Kidney capillary endothelial cell (primary cell): ENCODE measurements at regions not wholly inside any gene's neighbourhood (a gene's known extent, or its start where the extent isn't known, plus 50 kb on each side); places are given as distances from the start of the nearest gene placed in this dataset.
"Not testable (repeated sequence)": the region's sequence is repeated elsewhere in the genome, so short reads cannot be mapped to it uniquely, and the experiment has no call there.

ENCODE experiments used
- DNase-seq: peaks from one replicate; pipeline ENCODE4 v3.0.0-alpha.2; 2018; ENCODE audit warnings: low spot score

DNA sequence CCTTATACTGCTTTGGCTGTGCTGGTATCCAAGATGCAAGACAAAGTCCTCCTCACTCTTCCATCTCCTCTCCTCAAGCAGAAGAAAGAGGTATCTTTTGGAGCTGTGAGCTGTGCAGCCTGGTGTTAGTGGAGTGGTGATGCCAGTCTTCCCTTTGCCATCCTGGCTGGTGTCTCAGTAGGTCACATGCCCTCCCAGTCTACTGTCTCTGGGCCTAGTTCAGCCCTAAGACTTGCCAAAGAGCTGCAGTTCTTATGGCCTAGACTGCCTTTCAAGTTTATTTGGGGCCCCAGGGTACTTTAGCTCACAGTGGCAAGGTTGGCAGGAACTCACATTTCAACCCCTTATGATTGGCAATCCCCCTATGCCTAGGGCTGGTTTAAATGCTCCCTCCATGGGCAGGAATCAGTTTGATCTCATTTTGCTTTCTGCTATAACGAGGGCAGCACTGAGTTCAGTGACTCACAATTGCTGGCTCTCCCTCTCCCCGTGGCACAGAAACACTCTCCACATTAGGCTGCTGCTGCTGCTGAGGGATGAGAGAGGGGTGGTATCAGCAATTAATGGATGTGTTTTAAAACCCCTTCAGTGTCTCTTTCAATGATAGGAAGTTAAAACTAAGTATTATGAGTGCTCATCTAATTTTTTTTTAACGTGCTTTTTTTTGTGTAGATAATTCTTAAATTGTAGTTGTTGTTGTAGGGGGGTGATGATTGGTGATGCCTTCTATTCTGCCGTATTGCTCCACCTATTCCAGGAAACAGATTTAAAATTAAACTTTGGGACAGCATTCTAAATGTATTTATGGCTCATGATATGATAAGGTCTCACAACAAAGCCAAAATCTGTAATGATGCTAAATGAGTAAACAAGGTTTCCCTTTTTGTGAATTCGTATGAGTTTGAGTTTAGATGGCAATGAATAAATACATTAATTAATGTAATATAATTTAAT is 1295.0 kb downstream of the JRKL start:
- no peak for DNase-seq

DNA sequence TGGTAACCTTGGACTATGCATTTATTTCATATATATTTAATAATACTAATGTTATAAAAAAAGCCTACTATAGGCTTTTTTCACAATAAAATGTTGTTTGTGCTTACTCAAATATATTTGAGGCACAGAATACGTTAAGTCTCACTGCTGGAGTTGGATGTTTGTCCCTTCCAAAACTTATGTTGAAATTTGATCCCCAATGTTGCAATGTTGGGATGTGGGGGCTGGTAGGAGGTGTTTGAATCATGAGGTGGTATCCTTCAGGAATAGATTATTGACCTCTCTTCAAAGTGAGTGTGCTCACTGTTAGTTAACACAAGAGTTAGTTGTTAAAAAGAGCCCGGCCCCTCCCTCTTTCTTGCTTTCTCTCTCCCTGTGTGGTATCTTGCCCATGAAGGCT is 1295.9 kb downstream of the JRKL start:
- no peak for DNase-seq

GRCh38 chr11:97687111-97687510 is 1297.3 kb downstream of the JRKL start:
- DNase-seq = no peak

DNA sequence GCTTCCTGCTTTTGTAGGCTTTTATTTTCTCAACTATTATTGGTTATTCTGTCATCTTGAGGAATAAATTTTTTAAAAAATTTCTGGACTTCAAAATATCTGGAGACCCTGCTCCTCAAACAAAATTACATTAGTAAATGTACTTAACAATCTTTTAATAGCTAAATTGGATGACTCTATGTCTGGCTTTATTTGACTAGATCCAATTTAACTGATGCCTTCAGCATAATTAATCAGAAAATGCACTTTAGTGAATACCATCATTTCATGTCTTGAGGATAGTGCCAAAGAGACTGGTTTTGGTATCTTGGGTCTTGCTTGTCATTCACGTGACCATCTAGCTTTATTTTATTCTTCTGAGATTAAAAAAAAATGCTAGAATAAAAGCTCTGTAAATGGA is 1301.2 kb downstream of the JRKL start:
- DNase-seq = no peak

DNA sequence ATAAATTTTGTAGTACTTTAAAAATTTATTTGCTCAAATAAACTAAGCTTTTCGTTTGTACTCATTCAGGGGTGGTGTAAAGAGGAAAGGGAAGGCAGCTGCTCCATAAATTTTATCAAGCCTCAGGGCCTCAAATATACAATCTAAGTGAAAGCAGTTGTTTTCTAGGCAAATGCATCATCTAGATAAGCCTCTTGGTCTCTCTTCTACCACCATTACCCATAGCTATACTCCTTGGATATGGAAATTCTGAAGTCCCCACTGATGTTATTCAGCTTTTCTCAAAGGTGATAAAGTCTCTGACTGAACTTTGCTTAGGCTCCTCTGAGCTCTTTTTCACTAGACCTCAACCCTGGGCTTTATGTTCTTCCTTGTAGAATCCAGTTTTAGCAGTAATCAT is 1313.1 kb downstream of the JRKL start:
- DNase-seq = no peak

- no peak for DNase-seq
Observed at GRCh38 chr11:97703851-97704250, 1314.0 kb downstream of the JRKL start.

DNA sequence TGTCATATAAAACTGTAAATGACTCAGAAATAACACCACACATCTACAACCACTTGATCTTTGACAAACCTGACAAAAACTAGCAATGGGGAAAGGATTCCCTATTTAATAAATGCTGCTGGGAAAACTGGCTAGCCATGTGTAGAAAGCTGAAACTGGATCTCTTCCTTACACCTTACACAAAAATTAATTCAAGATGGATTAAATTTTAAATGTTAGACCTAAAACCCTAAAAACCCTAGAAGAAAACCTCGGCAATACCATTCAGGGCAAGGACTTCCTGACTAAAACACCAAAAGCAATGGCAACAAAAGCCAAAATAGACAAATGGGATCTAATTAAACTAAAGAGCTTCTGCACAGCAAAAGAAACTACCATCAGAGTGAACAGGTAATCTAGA is 1315.3 kb upstream of the CNTN5 start:
- not testable (repeated sequence) for DNase-seq

DNA sequence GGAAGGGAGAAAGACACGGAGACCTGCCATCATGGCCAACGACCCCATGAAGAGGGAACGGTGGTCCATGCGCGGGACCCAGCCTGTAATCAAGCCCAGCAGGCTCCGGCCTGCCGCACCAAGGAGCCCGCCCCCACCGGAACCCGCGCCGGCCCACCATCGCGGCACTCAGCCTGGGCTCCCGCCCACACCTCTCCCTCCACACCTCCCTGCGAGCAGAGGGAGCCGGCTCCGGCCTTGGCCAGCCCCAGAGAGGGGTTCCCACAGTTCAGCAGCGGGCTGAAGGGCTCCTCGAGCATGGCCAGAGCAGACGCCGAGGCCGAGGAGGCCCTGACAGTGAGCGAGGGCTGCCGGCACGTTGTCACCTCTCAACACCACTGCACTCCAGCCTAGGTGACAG is 1302.8 kb upstream of the CNTN5 start:
- DNase-seq = no peak

GRCh38 chr11:97722065-97722464 is 1298.7 kb upstream of the CNTN5 start:
- DNase-seq = no peak

DNA sequence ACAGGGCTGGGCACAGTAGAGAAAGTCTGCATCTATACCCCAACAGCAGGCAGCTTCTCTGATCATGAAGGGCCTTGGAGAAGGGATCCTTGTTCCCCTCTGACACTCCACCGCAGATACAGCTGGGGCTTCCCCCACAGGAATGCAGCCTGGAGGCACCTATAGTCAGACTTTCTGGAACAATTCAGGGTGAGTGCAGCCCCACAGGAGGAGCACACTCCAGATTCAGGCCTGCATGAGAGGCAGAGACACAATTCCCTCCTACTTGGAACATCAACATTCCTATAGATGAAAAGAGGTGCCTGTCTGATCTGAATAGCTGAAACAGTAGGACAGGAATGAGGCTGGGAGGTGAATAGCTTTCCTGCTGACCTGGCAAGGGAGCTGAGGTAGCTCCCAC is 1298.0 kb upstream of the CNTN5 start:
- no peak for DNase-seq

- DNase-seq = no peak
Observed at GRCh38 chr11:97729546-97730272, 1291.0 kb upstream of the CNTN5 start.

DNA sequence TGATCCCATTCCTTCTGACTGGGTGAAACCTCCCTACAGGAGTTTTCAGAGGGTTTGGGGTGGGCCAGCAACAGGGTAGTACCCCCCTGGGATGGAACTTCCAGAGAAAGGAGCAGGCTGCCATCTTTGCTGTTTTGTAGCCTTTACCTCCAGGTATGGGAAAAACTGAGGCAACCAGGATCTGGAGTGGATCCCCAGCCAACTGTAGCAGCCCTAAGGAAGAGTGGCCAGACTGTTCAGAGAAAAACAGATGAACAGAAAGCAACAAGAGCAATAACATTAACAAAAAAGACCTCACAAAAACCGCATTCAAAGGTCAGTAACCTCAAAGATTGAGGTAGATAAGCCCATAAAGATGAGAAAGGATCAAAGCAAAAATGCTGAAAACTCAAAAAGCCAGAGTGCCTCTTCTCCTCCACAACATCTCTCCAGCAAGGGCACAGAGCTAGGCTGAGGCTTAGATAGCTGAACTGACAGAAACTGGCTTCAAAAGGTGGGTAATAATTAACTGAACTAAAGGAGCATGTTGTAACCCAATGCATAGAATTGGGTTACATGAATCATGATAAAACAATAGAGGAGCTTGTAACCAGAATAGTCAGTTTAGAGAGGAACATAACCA is 1288.6 kb upstream of the CNTN5 start:
- no peak for DNase-seq

- no peak for DNase-seq
Observed at GRCh38 chr11:97738751-97739150, 1282.0 kb upstream of the CNTN5 start.

DNA sequence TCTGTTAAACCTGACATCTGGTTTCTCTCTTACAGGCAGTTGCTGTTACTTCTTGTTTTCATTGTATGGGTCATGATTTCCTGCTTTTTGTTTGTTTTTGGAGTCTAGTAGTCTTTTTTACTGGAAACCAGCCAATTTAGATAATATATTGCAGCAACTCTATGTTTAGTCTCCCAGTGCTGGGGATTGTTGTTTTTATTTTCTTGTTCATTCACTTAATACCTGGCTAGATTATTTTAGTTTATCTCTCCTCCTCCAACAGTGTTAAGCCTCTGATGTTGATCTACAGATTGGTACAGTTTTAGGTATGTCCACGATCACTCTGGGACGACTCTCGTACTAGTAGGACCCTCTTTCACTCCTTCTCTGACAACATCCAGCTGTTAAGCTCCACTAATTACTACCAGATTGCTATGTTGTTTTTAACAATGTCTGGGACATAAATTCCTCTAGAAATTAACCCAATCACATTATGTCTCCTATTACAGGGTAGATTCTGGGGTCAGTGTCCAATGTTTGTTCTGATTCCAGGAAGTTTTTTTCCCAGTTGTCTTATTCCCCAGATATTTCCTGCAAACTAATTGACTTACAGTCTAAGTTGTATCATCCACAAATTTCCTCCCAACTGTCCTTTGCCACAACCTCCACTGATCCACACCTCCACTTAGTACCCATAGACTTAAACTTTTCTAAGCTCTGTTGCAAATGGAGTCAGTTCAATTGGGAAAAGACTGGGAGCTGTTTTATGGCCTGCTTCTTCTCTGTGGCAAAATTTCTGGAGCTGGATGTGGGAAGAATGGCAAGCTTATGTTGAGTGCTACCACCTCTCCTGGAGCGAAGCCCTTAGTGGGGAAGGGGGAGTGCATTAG is 1280.6 kb upstream of the CNTN5 start:
- peak; percentile 69 for DNase-seq

DNA sequence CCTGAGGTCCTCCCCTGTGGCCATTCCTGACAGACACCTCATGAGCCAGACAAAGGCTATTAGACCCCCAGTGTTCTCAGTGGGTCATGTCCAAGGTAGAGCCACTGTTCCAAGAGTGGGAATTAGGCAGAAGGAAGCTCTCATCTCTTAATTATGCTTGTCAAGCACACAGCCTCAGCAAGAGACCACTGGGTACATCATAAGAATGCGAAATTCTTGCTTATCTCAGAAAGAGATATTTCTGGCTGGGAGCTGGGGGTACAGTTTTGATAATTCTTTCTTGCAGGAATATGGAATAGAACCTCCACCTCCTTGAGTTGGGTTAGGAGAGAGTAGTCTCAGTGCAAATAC is 1280.0 kb upstream of the CNTN5 start:
- no peak for DNase-seq

DNA sequence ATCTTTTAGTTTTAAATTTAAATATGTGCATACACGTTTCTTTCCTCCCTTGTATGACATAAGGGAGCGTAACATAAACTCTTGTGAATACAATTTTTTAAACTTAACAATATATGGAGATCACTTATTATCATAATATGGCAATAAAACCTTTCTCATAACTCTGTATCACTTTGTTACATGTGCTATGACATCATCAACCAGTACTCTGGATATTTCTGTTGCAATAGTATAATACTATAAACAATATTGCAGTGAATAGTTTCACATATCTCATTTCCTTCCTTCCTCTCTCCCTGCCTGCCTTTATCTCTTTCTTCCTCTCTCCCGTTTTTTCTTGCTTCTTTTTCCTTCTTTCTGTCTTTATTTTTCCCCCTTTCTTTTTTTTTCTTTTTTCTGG is 1278.0 kb upstream of the CNTN5 start:
- DNase-seq = no peak

DNA sequence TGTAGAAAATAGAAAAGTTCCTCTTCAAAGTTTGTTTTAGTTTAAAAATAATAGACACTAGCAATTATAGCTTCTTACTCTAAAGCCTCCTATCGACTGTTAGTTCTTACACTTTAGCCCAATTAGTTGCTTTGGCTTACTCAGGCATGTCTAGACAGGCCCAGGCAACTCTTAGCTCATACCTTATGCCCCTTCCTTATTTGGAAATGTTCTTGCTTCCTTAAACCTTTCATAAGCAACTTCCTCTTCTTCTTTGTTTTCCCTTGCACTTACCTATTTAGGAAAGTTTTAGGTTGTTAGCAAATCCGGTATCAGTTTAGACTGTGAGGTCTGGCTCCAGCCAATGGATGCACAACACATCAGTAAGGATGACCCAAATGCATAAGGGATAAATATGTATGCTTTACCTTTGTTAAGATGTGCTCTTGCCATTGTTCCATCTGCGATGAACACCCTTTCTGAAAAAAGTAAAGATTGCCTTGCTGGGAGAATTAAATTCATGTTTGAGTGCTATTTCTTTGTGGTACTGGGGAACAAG is 1277.5 kb upstream of the CNTN5 start:
- DNase-seq = no peak

- DNase-seq = no peak
Observed at GRCh38 chr11:97745515-97746050, 1275.2 kb upstream of the CNTN5 start.

GRCh38 chr11:97746818-97747217 is 1273.9 kb upstream of the CNTN5 start:
- no peak for DNase-seq

DNA sequence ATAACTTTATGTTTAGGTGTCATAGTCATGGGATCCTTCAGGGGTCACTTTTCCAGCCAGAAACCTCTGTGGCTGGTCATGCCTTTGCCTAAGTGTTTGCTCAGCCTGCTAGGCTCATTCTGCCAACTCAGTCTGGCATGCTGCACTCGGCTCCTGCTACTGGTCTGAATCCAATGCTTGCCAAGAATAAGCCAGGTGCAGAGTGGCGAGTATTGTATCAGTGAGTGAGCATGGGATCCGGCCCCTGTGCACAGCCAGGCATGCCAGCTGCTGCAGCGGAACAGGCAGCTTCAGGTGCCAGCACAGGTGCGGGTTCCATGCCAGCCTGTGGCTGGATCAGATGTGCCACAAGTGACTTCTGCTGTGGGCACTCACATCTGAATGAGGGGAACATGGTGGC is 1269.3 kb upstream of the CNTN5 start:
- DNase-seq = no peak

DNA sequence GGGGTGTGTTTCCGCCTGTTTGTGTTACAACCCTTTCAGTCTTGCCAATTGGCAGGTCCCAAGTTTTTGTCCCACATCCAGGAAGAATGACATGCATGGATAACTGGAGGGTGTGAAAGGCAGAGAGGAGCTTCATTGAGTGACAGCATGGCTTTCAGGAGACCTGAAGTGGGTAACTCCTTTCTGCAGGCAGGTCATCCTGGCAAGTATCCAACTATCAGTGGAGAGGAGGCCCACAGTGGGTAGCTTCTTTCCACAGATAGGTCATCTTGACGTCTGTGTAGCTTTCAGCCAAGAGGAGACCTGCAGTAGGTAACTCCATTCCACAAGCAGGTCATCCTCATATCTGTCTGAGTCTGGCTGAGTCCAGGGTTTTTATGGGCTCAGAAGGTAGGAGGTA is 1268.8 kb upstream of the CNTN5 start:
- no peak for DNase-seq

DNA sequence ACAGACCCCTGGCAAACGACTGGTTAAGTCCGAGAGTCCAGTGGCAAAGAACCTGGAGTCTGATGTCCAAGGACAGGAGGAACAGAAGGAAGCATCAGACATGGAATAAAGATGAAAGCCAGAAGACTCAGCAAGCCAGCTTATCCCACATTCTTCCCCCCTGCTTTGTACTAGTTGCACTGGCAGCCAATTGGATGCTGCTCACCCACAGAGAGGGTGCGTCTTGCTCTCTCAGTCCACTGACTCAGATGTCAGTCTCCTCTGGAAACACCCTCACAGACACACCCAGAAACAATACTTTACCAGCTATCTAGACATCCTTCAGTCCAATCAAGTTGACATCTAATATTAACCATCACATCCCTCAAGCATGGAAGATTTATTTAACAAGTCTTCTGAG is 1265.8 kb upstream of the CNTN5 start:
- no peak for DNase-seq
